ENCODE measurements at regions not wholly inside any gene's neighbourhood (a gene's known extent, or its start where the extent isn't known, plus 50 kb on each side); places are given as distances from the start of the nearest gene placed in this dataset.

DNA sequence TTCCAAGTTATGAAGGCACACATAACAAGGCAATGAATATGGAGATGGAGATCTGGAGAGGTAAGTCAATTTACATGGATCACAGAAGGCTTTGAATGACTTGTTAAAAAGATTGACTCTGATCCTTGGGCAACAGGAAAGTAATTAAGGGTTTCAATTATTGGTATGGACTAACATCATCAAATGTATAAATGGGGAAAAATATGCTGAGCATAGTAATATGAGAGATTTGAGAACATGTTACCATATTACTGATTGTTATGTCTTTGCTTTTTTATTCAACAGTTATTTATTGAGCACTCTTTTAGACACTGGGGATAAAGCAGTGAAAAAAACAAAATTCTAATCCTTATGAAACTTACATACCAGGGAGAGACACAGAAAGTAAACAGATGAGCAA, 238.5 kb upstream of the ROBO1 start:
- H3K4me1 ChIP-seq (ENCODE audit: control insufficient read depth, insufficient read depth, low read length, poor library complexity, severe bottlenecking) = no peaks in the 10 kb centered on the region
- Mint-ChIP-seq H3K27me3 (no peaks in the 10 kb centered on the region), H3K27ac (no peak overlapping the region), H3K9me3 (peaks cover 0 to 16% (median 3%) of the 10 kb centered on the region in 7 donors), H3K36me3 (no peaks in the 10 kb centered on the region), H3K4me1 (no peaks in the 10 kb centered on the region), H3K4me3 (no peak overlapping the region)
- no peaks in the 10 kb centered on the region for H3K27me3 ChIP-seq (ENCODE audit: control insufficient read depth, insufficient read depth, low read length)
- DNase-seq (no peak), ATAC-seq (ENCODE audit: low read depth in 2 of 2) (no peak)
- H3K4me3 ChIP-seq (ENCODE audit: low read depth, low read length) = no peak overlapping the region
- no peaks in the 10 kb centered on the region for H3K36me3 ChIP-seq (ENCODE audit: control insufficient read depth, insufficient read depth, low read length)
- no peak overlapping the region for H3K27ac ChIP-seq (ENCODE audit: insufficient read depth, low read length, poor library complexity, severe bottlenecking)
- H3K9me3 ChIP-seq (ENCODE audit: control insufficient read depth in 2 of 2, low read length in 2 of 2) = peaks cover 2 to 5% of the 10 kb centered on the region in 2 experiments

DNA sequence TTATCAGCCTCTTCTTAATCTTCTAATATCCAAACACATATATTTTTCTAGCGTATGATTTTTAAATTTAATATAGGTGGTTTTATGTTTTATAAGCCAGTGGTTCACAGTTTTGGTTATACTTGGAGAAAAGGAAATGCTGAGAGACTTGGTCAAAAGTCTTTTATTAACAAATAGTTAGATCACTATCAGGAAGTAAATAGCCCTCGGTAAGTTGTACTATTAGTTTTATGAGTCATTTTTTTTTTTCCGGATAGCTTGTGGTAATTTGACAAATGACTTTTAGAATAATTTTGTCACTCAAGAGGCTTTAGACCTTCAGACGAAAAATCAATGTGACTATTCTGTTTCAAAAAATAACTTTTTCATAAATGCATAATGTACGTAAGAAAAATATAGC, 232.2 kb upstream of the ROBO1 start:
- Histone ChIP-seq H3K36me3 (ENCODE audit: control insufficient read depth, insufficient read depth, low read length) (no peaks in the 10 kb centered on the region), H3K27ac (ENCODE audit: insufficient read depth, low read length, poor library complexity, severe bottlenecking) (no peak overlapping the region), H3K27me3 (ENCODE audit: control insufficient read depth, insufficient read depth, low read length) (no peaks in the 10 kb centered on the region), H3K9me3 (ENCODE audit: control insufficient read depth in 2 of 2, low read length in 2 of 2) (peaks cover 0 to 10% of the 10 kb centered on the region in 2 experiments), H3K4me1 (ENCODE audit: control insufficient read depth, insufficient read depth, low read length, poor library complexity, severe bottlenecking) (no peaks in the 10 kb centered on the region), H3K4me3 (ENCODE audit: low read depth, low read length) (no peak overlapping the region)
- no peak for ATAC-seq (ENCODE audit: low read depth in 2 of 2)
- no peaks in the 10 kb centered on the region for H3K36me3 Mint-ChIP-seq
- DNase-seq = no peak
- H3K4me3 Mint-ChIP-seq = no peak overlapping the region
- H3K27me3 Mint-ChIP-seq = no peaks in the 10 kb centered on the region
- peaks cover 0 to 18% (median 0%) of the 10 kb centered on the region in 7 donors for H3K9me3 Mint-ChIP-seq
- no peak overlapping the region for H3K27ac Mint-ChIP-seq
- no peaks in the 10 kb centered on the region for H3K4me1 Mint-ChIP-seq

DNA sequence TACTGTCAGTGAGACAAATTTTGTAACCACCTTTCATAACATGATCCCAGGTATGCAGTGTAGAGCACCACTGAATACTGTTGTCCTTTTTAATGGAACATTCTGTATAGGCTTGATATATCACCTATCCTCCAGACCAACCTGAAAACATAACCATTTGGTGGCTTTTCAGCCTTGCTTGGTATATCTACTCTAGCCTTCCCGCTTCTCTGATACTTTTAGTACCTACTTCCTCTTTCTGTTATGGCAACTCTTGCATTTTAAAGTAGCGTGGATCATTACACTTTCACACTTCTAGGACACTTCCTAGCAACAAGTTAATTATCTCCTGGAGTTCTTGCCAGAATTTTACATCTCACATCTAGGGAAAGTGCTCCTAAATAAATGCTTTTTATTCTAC, 226.6 kb upstream of the ROBO1 start:
- Histone ChIP-seq H3K9me3 (ENCODE audit: control insufficient read depth in 2 of 2, low read length in 2 of 2) (peaks cover 0 to 9% of the 10 kb centered on the region in 2 experiments), H3K36me3 (ENCODE audit: control insufficient read depth, insufficient read depth, low read length) (no peaks in the 10 kb centered on the region), H3K27me3 (ENCODE audit: control insufficient read depth, insufficient read depth, low read length) (no peaks in the 10 kb centered on the region), H3K27ac (ENCODE audit: insufficient read depth, low read length, poor library complexity, severe bottlenecking) (no peak overlapping the region), H3K4me3 (ENCODE audit: low read depth, low read length) (no peak overlapping the region), H3K4me1 (ENCODE audit: control insufficient read depth, insufficient read depth, low read length, poor library complexity, severe bottlenecking) (no peaks in the 10 kb centered on the region)
- Mint-ChIP-seq H3K4me3 (no peak overlapping the region), H3K27ac (no peak overlapping the region), H3K4me1 (no peaks in the 10 kb centered on the region), H3K27me3 (no peaks in the 10 kb centered on the region), H3K36me3 (no peaks in the 10 kb centered on the region), H3K9me3 (peaks cover 0 to 30% (median 10%) of the 10 kb centered on the region in 7 donors)
- no peak for ATAC-seq (ENCODE audit: low read depth in 2 of 2)
- DNase-seq = no peak

DNA sequence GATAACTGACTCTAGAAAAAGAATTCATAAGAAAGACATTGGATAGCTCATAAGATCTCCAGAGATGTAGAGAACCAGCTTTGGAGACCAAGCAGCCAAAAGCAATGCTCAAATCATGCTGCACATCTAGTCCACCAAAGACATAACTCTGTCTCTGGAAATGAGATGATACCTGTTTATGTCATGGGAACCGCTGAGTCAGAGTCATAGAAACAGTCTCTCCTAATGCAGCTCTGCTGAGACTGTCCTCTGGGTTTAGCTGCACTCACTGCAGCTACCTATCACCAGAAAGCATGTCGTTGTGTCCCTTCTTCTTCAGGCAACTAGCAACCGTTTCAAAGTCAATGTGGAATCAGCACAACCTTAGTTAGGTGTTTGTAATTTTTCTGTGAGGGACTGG, 218.5 kb upstream of the ROBO1 start:
- Mint-ChIP-seq H3K9me3 (peaks cover 4 to 24% (median 10%) of the 10 kb centered on the region in 7 donors), H3K27ac (no peak overlapping the region), H3K27me3 (no peaks in the 10 kb centered on the region), H3K4me3 (no peak overlapping the region), H3K4me1 (peaks cover 0 to 5% (median 0%) of the 10 kb centered on the region in 4 donors), H3K36me3 (no peaks in the 10 kb centered on the region)
- Histone ChIP-seq H3K27ac (ENCODE audit: insufficient read depth, low read length, poor library complexity, severe bottlenecking) (no peak overlapping the region), H3K27me3 (ENCODE audit: control insufficient read depth, insufficient read depth, low read length) (no peaks in the 10 kb centered on the region), H3K4me1 (ENCODE audit: control insufficient read depth, insufficient read depth, low read length, poor library complexity, severe bottlenecking) (no peaks in the 10 kb centered on the region), H3K9me3 (ENCODE audit: control insufficient read depth in 2 of 2, low read length in 2 of 2) (peaks cover 0 to 4% of the 10 kb centered on the region in 2 experiments), H3K36me3 (ENCODE audit: control insufficient read depth, insufficient read depth, low read length) (no peaks in the 10 kb centered on the region), H3K4me3 (ENCODE audit: low read depth, low read length) (no peak overlapping the region)
- ATAC-seq (ENCODE audit: low read depth in 2 of 2) = no peak
- no peak for DNase-seq

DNA sequence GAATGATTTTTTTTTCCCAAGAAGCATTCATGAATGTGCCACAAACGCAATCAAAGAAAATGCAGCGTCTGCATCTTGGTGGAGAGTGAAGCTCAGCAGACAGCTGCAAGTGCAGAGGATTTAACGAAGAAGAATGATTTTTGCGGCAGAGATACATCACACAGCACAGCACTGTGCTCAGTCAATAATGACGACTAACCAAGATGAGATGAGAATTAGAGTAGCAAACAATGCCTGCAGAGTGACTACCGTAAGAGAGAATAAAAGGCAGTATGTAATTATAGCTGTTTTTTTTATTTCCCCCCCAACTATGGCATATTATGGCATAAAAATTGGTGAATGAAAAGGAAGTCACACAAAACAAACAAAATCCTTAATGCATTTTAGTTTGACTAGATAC, 218.0 kb upstream of the ROBO1 start:
- Histone ChIP-seq H3K4me3 (ENCODE audit: low read depth, low read length) (no peak overlapping the region), H3K27me3 (ENCODE audit: control insufficient read depth, insufficient read depth, low read length) (no peaks in the 10 kb centered on the region), H3K27ac (ENCODE audit: insufficient read depth, low read length, poor library complexity, severe bottlenecking) (no peak overlapping the region), H3K36me3 (ENCODE audit: control insufficient read depth, insufficient read depth, low read length) (no peaks in the 10 kb centered on the region), H3K9me3 (ENCODE audit: control insufficient read depth in 2 of 2, low read length in 2 of 2) (peaks cover 0 to 4% of the 10 kb centered on the region in 2 experiments), H3K4me1 (ENCODE audit: control insufficient read depth, insufficient read depth, low read length, poor library complexity, severe bottlenecking) (no peaks in the 10 kb centered on the region)
- Mint-ChIP-seq H3K27me3 (no peaks in the 10 kb centered on the region), H3K9me3 (peaks cover 4 to 27% (median 10%) of the 10 kb centered on the region in 7 donors), H3K36me3 (no peaks in the 10 kb centered on the region), H3K4me3 (no peak overlapping the region), H3K27ac (no peak overlapping the region), H3K4me1 (peaks cover 0 to 5% (median 0%) of the 10 kb centered on the region in 4 donors)
- ATAC-seq (ENCODE audit: low read depth in 2 of 2) = no peak
- DNase-seq = no peak

DNA sequence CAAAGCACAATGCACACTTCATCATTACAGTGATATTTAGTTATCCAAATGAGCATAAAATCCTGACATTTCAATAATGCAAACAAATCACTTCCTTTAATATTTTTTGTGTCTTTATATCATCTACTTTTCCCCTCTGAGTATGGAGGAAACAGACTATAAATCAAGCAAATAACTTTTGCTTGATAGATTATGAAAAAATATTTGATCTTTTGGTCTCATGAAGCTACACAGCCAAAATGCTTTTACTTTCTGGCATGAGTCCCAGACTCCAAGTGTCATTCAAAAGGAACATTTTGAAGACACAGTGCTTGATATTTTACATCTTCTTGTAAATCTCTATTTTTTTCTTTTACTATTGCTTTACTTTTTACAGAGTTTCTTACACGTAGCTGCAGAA, 215.3 kb upstream of the ROBO1 start:
- Mint-ChIP-seq H3K9me3 (peaks cover 2 to 32% (median 4%) of the 10 kb centered on the region in 7 donors), H3K27ac (no peak overlapping the region), H3K27me3 (no peaks in the 10 kb centered on the region), H3K4me3 (no peak overlapping the region), H3K36me3 (no peaks in the 10 kb centered on the region), H3K4me1 (no peaks in the 10 kb centered on the region)
- Histone ChIP-seq H3K4me1 (ENCODE audit: control insufficient read depth, insufficient read depth, low read length, poor library complexity, severe bottlenecking) (no peaks in the 10 kb centered on the region), H3K4me3 (ENCODE audit: low read depth, low read length) (no peak overlapping the region), H3K9me3 (ENCODE audit: control insufficient read depth in 2 of 2, low read length in 2 of 2) (peaks cover 0 to 3% of the 10 kb centered on the region in 2 experiments), H3K36me3 (ENCODE audit: control insufficient read depth, insufficient read depth, low read length) (no peaks in the 10 kb centered on the region), H3K27ac (ENCODE audit: insufficient read depth, low read length, poor library complexity, severe bottlenecking) (no peak overlapping the region), H3K27me3 (ENCODE audit: control insufficient read depth, insufficient read depth, low read length) (no peaks in the 10 kb centered on the region)
- ATAC-seq (ENCODE audit: low read depth in 2 of 2) = no peak
- DNase-seq = no peak

DNA sequence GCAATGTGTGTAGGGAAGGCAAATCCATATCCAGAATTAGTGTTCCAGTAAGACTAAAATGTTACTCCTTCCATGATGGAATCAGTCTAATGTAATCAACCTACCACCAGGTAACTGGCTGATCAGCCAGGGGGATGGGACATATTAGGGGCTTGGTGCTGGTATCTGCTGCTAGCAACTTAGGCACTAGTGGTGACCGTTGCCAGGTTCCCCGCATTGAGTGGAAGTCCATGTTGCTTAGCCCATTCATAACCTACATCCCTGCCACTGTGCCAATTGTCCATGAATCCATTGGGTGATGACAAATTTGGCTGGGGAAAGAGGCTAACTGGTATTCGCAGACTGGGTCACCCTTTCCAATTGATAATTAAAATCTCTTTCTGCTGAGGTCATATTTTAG, 212.2 kb upstream of the ROBO1 start:
- H3K36me3 ChIP-seq (ENCODE audit: control insufficient read depth, insufficient read depth, low read length) = no peaks in the 10 kb centered on the region
- Mint-ChIP-seq H3K4me3 (no peak overlapping the region), H3K27ac (no peak overlapping the region), H3K36me3 (no peaks in the 10 kb centered on the region), H3K9me3 (peaks cover 0 to 29% (median 6%) of the 10 kb centered on the region in 7 donors), H3K4me1 (no peaks in the 10 kb centered on the region), H3K27me3 (no peaks in the 10 kb centered on the region)
- ATAC-seq (ENCODE audit: low read depth in 2 of 2) (no peak), DNase-seq (no peak)
- H3K4me3 ChIP-seq (ENCODE audit: low read depth, low read length) = no peak overlapping the region
- H3K27me3 ChIP-seq (ENCODE audit: control insufficient read depth, insufficient read depth, low read length) = no peaks in the 10 kb centered on the region
- H3K4me1 ChIP-seq (ENCODE audit: control insufficient read depth, insufficient read depth, low read length, poor library complexity, severe bottlenecking) = no peaks in the 10 kb centered on the region
- H3K27ac ChIP-seq (ENCODE audit: insufficient read depth, low read length, poor library complexity, severe bottlenecking) = no peak overlapping the region
- peaks cover 9 to 10% of the 10 kb centered on the region in 2 experiments for H3K9me3 ChIP-seq (ENCODE audit: control insufficient read depth in 2 of 2, low read length in 2 of 2)

DNA sequence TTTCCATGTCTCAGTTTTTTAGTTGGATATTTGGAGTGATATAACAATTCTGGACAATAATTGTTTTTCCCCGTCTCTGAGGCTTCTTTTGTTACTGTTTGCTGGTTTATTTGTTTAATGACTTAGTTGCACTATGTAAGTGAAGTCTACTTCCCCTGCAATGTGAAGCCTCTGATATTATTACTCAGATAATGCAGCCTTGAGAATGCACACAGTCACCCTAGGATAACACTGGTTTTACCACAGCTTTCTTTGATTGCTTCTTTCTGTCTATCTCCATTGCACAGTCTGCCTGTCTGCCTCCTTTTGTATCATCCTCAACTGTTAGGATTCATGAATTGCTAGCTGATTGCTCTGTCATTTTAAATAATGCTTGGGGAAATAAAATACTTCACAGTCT, 208.7 kb upstream of the ROBO1 start:
- Mint-ChIP-seq H3K9me3 (peaks cover 0 to 24% (median 6%) of the 10 kb centered on the region in 7 donors), H3K4me1 (no peaks in the 10 kb centered on the region), H3K4me3 (no peak overlapping the region), H3K36me3 (no peaks in the 10 kb centered on the region), H3K27ac (no peak overlapping the region), H3K27me3 (no peaks in the 10 kb centered on the region)
- ATAC-seq (ENCODE audit: low read depth in 2 of 2) (no peak), DNase-seq (no peak)
- Histone ChIP-seq H3K4me3 (ENCODE audit: low read depth, low read length) (no peak overlapping the region), H3K27me3 (ENCODE audit: control insufficient read depth, insufficient read depth, low read length) (no peaks in the 10 kb centered on the region), H3K36me3 (ENCODE audit: control insufficient read depth, insufficient read depth, low read length) (no peaks in the 10 kb centered on the region), H3K27ac (ENCODE audit: insufficient read depth, low read length, poor library complexity, severe bottlenecking) (no peak overlapping the region), H3K9me3 (ENCODE audit: control insufficient read depth in 2 of 2, low read length in 2 of 2) (peaks cover 9 to 10% of the 10 kb centered on the region in 2 experiments), H3K4me1 (ENCODE audit: control insufficient read depth, insufficient read depth, low read length, poor library complexity, severe bottlenecking) (no peaks in the 10 kb centered on the region)
